ENCODE measurements at regions not wholly inside any gene's neighbourhood (a gene's known extent, or its start where the extent isn't known, plus 50 kb on each side); places are given as distances from the start of the nearest gene placed in this dataset.

DNA sequence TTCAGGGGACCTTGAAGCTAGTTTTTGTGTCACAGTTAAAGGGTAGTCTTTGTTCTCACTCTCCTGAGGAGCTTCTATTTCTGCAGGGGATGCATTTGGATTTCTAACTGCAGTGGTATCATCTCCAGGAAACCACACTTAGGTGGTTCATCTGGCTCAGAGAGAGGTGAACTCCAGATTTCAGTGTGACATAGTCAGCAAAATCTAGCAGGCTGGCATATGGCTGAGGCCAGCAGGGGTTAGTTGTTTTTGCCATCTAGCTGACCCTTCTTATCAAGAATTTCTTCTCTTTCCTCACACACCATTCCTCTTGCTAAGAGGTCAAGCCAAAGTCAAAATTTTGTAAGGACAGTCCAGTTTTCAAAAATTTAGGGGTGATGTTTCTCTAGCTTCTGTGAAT is 248.2 kb downstream of the REEP3 start:
- DNase-seq (ENCODE audit: low spot score): no peak
- H3K79me2 ChIP-seq (ENCODE audit: insufficient read depth, low read length): no peaks in the 10 kb centered on the region
- no peak overlapping the region for H2AFZ ChIP-seq (ENCODE audit: low read length)
- H3K9ac ChIP-seq (ENCODE audit: insufficient read depth, low read depth, low read length): no peak overlapping the region
- in situ Hi-C loops (cut with HindIII; ENCODE audit: extremely low pct_ligation_motif_present, low pct_unique_long_range_greater_than_20kb) (no loop called here), intact Hi-C loops (cut with micrococcal nuclease; ENCODE audit: unreplicated experiment) (no loop called here)
- no peak overlapping the region for H3K4me3 ChIP-seq (replicated peaks in 1 of 3; ENCODE audit: insufficient read depth in 1 of 3, low read depth in 2 of 3, low read length in 3 of 3)
- peaks cover 15% of the 10 kb centered on the region for H3K4me1 ChIP-seq (ENCODE audit: insufficient read depth, low read length)
- no peaks in the 10 kb centered on the region for H4K20me1 ChIP-seq (ENCODE audit: insufficient read depth, low read length)
- ChIA-PET POLR2A (no interaction called here), CTCF (ENCODE audit: low intra/inter-chr PET ratio, low total read pairs) (no interaction called here)
- no peak for ATAC-seq
- no peak overlapping the region for H3K4me2 ChIP-seq (ENCODE audit: low read depth, low read length)
- no peak for FAIRE-seq
- no peak overlapping the region for H3K27ac ChIP-seq (ENCODE audit: extremely low read length, insufficient read depth, low read length)
- no peaks in the 10 kb centered on the region for H3K36me3 ChIP-seq (replicated peaks in 1 of 2; ENCODE audit: control insufficient read depth in 1 of 2, insufficient read depth in 2 of 2, low read length in 2 of 2)
- BruUV-seq (replicated peaks): no TSS peak
- H3K27me3 ChIP-seq (ENCODE audit: control insufficient read depth in 1 of 2, insufficient read depth in 2 of 2, low read length in 2 of 2): no peaks in the 10 kb centered on the region
- H3K9me3 ChIP-seq (ENCODE audit: low read length): no peaks in the 10 kb centered on the region
- TF ChIP-seq ZNF891 (CRISPR knock-in tag; IDR thresholded peaks at IDR 0.05) (no peak), MAFK (conservative IDR thresholded peaks at IDR 0.05 in 1 of 2, IDR thresholded peaks at IDR 0.05 in 1 of 2; ENCODE audit: low read length in 2 of 2) (peak in 1 of 2 experiments; percentile 36; a peak in 3 of 4 replicates), ZNF558 (CRISPR knock-in tag; IDR thresholded peaks at IDR 0.05; ENCODE audit: borderline replicate concordance) (no peak), ATRX (CRISPR knock-in tag; IDR thresholded peaks at IDR 0.05; ENCODE audit: borderline replicate concordance) (no peak)

- H3K27ac ChIP-seq (ENCODE audit: extremely low read length, insufficient read depth, low read length): no peak overlapping the region
- H2AFZ ChIP-seq (ENCODE audit: low read length): no peak overlapping the region
- CTCF ChIA-PET (ENCODE audit: low intra/inter-chr PET ratio, low total read pairs): no interaction called here
- no peak overlapping the region for H3K4me3 ChIP-seq (replicated peaks in 1 of 3; ENCODE audit: insufficient read depth in 1 of 3, low read depth in 2 of 3, low read length in 3 of 3)
- no peak overlapping the region for H3K9ac ChIP-seq (ENCODE audit: insufficient read depth, low read depth, low read length)
- in situ Hi-C loops (cut with HindIII; ENCODE audit: extremely low pct_ligation_motif_present, low pct_unique_long_range_greater_than_20kb): no loop called here
- no peaks in the 10 kb centered on the region for H3K79me2 ChIP-seq (ENCODE audit: insufficient read depth, low read length)
- H3K4me1 ChIP-seq (ENCODE audit: insufficient read depth, low read length): peaks cover 15% of the 10 kb centered on the region
- H3K4me2 ChIP-seq (ENCODE audit: low read depth, low read length): no peak overlapping the region
- intact Hi-C loops (cut with micrococcal nuclease; ENCODE audit: unreplicated experiment): no loop called here
- POLR2A ChIA-PET: no interaction called here
- no peaks in the 10 kb centered on the region for H3K9me3 ChIP-seq (ENCODE audit: low read length)
- no peaks in the 10 kb centered on the region for H3K27me3 ChIP-seq (ENCODE audit: control insufficient read depth in 1 of 2, insufficient read depth in 2 of 2, low read length in 2 of 2)
- BruUV-seq (replicated peaks): no TSS peak
- no peak for FAIRE-seq
- ATAC-seq: no peak
- no peak for DNase-seq (ENCODE audit: low spot score)
- no peaks in the 10 kb centered on the region for H3K36me3 ChIP-seq (replicated peaks in 1 of 2; ENCODE audit: control insufficient read depth in 1 of 2, insufficient read depth in 2 of 2, low read length in 2 of 2)
- WGBS (ENCODE audit: low lambda C conversion rate): 12% methylated on average over 7 of the region's 7 CpGs
- no peaks in the 10 kb centered on the region for H4K20me1 ChIP-seq (ENCODE audit: insufficient read depth, low read length)
- no peak for TF ChIP-seq ZNF274 (CRISPR knock-in tag; IDR thresholded peaks at IDR 0.05)
- TF ChIP-seq TMF1 (CRISPR knock-in tag; IDR thresholded peaks at IDR 0.05; ENCODE audit: low read depth): no peak
- no peak for TF ChIP-seq HMGA1 (CRISPR knock-in tag; conservative IDR thresholded peaks at IDR 0.05)
- TF ChIP-seq, protein P1, sequence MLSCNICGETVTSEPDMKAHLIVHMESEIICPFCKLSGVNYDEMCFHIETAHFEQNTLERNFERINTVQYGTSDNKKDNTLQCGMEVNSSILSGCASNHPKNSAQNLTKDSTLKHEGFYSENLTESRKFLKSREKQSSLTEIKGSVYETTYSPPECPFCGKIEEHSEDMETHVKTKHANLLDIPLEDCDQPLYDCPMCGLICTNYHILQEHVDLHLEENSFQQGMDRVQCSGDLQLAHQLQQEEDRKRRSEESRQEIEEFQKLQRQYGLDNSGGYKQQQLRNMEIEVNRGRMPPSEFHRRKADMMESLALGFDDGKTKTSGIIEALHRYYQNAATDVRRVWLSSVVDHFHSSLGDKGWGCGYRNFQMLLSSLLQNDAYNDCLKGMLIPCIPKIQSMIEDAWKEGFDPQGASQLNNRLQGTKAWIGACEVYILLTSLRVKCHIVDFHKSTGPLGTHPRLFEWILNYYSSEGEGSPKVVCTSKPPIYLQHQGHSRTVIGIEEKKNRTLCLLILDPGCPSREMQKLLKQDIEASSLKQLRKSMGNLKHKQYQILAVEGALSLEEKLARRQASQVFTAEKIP (CRISPR knock-in tag; IDR thresholded peaks at IDR 0.05; ENCODE audit: borderline replicate concordance): no peak
- TF ChIP-seq POLR2G (IDR thresholded peaks at IDR 0.05; ENCODE audit: low read depth, low read length): no peak
- no peak for TF ChIP-seq SMAD9 (CRISPR knock-in tag; IDR thresholded peaks at IDR 0.05)
- TF ChIP-seq ZNF343 (CRISPR knock-in tag; IDR thresholded peaks at IDR 0.05): no peak
- no peak for TF ChIP-seq TEF (CRISPR knock-in tag; IDR thresholded peaks at IDR 0.05)
- no peak for TF ChIP-seq ZNF17 (CRISPR knock-in tag; IDR thresholded peaks at IDR 0.05)
- no peak for TF ChIP-seq ZC3H4 (CRISPR knock-in tag; IDR thresholded peaks at IDR 0.05; ENCODE audit: borderline replicate concordance)
- TF ChIP-seq, protein P2, sequence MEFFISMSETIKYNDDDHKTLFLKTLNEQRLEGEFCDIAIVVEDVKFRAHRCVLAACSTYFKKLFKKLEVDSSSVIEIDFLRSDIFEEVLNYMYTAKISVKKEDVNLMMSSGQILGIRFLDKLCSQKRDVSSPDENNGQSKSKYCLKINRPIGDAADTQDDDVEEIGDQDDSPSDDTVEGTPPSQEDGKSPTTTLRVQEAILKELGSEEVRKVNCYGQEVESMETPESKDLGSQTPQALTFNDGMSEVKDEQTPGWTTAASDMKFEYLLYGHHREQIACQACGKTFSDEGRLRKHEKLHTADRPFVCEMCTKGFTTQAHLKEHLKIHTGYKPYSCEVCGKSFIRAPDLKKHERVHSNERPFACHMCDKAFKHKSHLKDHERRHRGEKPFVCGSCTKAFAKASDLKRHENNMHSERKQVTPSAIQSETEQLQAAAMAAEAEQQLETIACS (CRISPR knock-in tag; IDR thresholded peaks at IDR 0.05): no peak
- no peak for TF ChIP-seq ZNF30 (CRISPR knock-in tag; IDR thresholded peaks at IDR 0.05)
- TF ChIP-seq, protein P3, sequence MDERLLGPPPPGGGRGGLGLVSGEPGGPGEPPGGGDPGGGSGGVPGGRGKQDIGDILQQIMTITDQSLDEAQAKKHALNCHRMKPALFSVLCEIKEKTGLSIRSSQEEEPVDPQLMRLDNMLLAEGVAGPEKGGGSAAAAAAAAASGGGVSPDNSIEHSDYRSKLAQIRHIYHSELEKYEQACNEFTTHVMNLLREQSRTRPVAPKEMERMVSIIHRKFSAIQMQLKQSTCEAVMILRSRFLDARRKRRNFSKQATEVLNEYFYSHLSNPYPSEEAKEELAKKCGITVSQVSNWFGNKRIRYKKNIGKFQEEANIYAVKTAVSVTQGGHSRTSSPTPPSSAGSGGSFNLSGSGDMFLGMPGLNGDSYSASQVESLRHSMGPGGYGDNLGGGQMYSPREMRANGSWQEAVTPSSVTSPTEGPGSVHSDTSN (CRISPR knock-in tag; IDR thresholded peaks at IDR 0.05): no peak
Measured at GRCh38 chr10:63770523-63770922, 249.3 kb downstream of the REEP3 start.

Measured in HepG2 (cell line).